Gastroesophageal sphincter (tissue), 3 donors: ENCODE measurements at regions not wholly inside any gene's neighbourhood (a gene's known extent, or its start where the extent isn't known, plus 50 kb on each side); places are given as distances from the start of the nearest gene placed in this dataset.

Experiments used
- POLR2A ChIP-seq, 2 donors: fragments of 450-650 bp; IDR thresholded peaks; one replicate each; pipeline ENCODE4 v1.6.1; 2017; ENCODE audit warnings: antibody characterized with exemption in 2 of 2, mild to moderate bottlenecking in 2 of 2, moderate library complexity in 1 of 2
- POLR2AphosphoS5 ChIP-seq: sonication (generic); formaldehyde crosslinking; IDR thresholded peaks from one replicate; pipeline ENCODE4 v1.6.1; 2017; ENCODE audit warnings: antibody characterized with exemption
- TF ChIP-seq, protein P1 (sequence below), 4 experiments: fragments of 200-600 bp in 2 of 4; fragments of 450-650 bp in 2 of 4; sonication (generic) in 1 of 4; IDR thresholded peaks; one replicate each; pipeline ENCODE4 v1.5.1; 2017 to 2019; ENCODE audit warnings: antibody characterized with exemption in 4 of 4, mild to moderate bottlenecking in 2 of 4, moderate library complexity in 2 of 4

GRCh38 chr10:65176994-65177393 lies 1655.8 kb downstream of the REEP3 start:
- TF ChIP-seq POLR2AphosphoS5, result no peak
- TF ChIP-seq, protein P1, sequence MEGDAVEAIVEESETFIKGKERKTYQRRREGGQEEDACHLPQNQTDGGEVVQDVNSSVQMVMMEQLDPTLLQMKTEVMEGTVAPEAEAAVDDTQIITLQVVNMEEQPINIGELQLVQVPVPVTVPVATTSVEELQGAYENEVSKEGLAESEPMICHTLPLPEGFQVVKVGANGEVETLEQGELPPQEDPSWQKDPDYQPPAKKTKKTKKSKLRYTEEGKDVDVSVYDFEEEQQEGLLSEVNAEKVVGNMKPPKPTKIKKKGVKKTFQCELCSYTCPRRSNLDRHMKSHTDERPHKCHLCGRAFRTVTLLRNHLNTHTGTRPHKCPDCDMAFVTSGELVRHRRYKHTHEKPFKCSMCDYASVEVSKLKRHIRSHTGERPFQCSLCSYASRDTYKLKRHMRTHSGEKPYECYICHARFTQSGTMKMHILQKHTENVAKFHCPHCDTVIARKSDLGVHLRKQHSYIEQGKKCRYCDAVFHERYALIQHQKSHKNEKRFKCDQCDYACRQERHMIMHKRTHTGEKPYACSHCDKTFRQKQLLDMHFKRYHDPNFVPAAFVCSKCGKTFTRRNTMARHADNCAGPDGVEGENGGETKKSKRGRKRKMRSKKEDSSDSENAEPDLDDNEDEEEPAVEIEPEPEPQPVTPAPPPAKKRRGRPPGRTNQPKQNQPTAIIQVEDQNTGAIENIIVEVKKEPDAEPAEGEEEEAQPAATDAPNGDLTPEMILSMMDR (IDR thresholded peaks at IDR 0.05), result no peak
- TF ChIP-seq POLR2A (IDR thresholded peaks at IDR 0.05), result no peak
